ENCODE measurements at regions not wholly inside any gene's neighbourhood (a gene's known extent, or its start where the extent isn't known, plus 50 kb on each side); places are given as distances from the start of the nearest gene placed in this dataset.

GRCh38 chr1:222387007-222387814 is 160.7 kb downstream of the HHIPL2 start:
- H3K4me1 Mint-ChIP-seq (ENCODE audit: low read depth): no peaks in the 10 kb centered on the region
- no peak overlapping the region for H3K27ac Mint-ChIP-seq (ENCODE audit: unreplicated experiment)
- peaks cover 2% of the 10 kb centered on the region for H3K9me3 Mint-ChIP-seq (ENCODE audit: low read depth)
- H3K27me3 Mint-ChIP-seq (ENCODE audit: low read depth): no peaks in the 10 kb centered on the region
- DNase-seq (ENCODE audit: low spot score): no peak
- H3K36me3 Mint-ChIP-seq (ENCODE audit: low read depth): no peaks in the 10 kb centered on the region
- TF ChIP-seq CTCF (IDR thresholded peaks at IDR 0.05): peak; percentile 32
- H3K4me3 Mint-ChIP-seq (ENCODE audit: unreplicated experiment): no peak overlapping the region

- no peak for TF ChIP-seq CTCF (IDR thresholded peaks at IDR 0.05)
- H3K27ac Mint-ChIP-seq (ENCODE audit: unreplicated experiment): no peak overlapping the region
- no peaks in the 10 kb centered on the region for H3K27me3 Mint-ChIP-seq (ENCODE audit: low read depth)
- no peak overlapping the region for H3K4me3 Mint-ChIP-seq (ENCODE audit: unreplicated experiment)
- H3K4me1 Mint-ChIP-seq (ENCODE audit: low read depth): no peaks in the 10 kb centered on the region
- H3K9me3 Mint-ChIP-seq (ENCODE audit: low read depth): peaks cover 2% of the 10 kb centered on the region
- no peaks in the 10 kb centered on the region for H3K36me3 Mint-ChIP-seq (ENCODE audit: low read depth)
- DNase-seq (ENCODE audit: low spot score): no peak
Observed at GRCh38 chr1:222385955-222386354, 161.9 kb downstream of the HHIPL2 start.

- Mint-ChIP-seq H3K36me3 (ENCODE audit: low read depth) (no peaks in the 10 kb centered on the region), H3K9me3 (ENCODE audit: low read depth) (peaks cover 2% of the 10 kb centered on the region), H3K27me3 (ENCODE audit: low read depth) (no peaks in the 10 kb centered on the region), H3K4me1 (ENCODE audit: low read depth) (peaks cover 4% of the 10 kb centered on the region), H3K4me3 (ENCODE audit: unreplicated experiment) (no peak overlapping the region), H3K27ac (ENCODE audit: unreplicated experiment) (no peak overlapping the region)
- DNase-seq (ENCODE audit: low spot score): no peak
- TF ChIP-seq CTCF (IDR thresholded peaks at IDR 0.05): no peak
Observed at GRCh38 chr1:222385262-222385661, 162.6 kb downstream of the HHIPL2 start.

- Mint-ChIP-seq H3K36me3 (ENCODE audit: low read depth) (no peaks in the 10 kb centered on the region), H3K4me1 (ENCODE audit: low read depth) (peaks cover 4% of the 10 kb centered on the region), H3K27ac (ENCODE audit: unreplicated experiment) (no peak overlapping the region), H3K9me3 (ENCODE audit: low read depth) (peaks cover 6% of the 10 kb centered on the region), H3K4me3 (ENCODE audit: unreplicated experiment) (no peak overlapping the region), H3K27me3 (ENCODE audit: low read depth) (no peaks in the 10 kb centered on the region)
- DNase-seq (ENCODE audit: low spot score): no peak
- TF ChIP-seq CTCF (IDR thresholded peaks at IDR 0.05): no peak
Observed at GRCh38 chr1:222384531-222384930, 163.4 kb downstream of the HHIPL2 start.

GRCh38 chr1:222382171-222382570 is 165.7 kb downstream of the HHIPL2 start:
- no peak for TF ChIP-seq CTCF (IDR thresholded peaks at IDR 0.05)
- Mint-ChIP-seq H3K27me3 (ENCODE audit: low read depth) (no peaks in the 10 kb centered on the region), H3K4me1 (ENCODE audit: low read depth) (peaks cover 4% of the 10 kb centered on the region), H3K4me3 (ENCODE audit: unreplicated experiment) (no peak overlapping the region), H3K27ac (ENCODE audit: unreplicated experiment) (no peak overlapping the region), H3K36me3 (ENCODE audit: low read depth) (no peaks in the 10 kb centered on the region), H3K9me3 (ENCODE audit: low read depth) (peaks cover 4% of the 10 kb centered on the region)
- DNase-seq (ENCODE audit: low spot score): no peak

All from chondrocyte (in vitro differentiated cells).